HCT116 (cell line): ENCODE measurements at regions not wholly inside any gene's neighbourhood (a gene's known extent, or its start where the extent isn't known, plus 50 kb on each side); places are given as distances from the start of the nearest gene placed in this dataset.

Experiments
- ATAC-seq: fragments of 200-7000 bp; cut with Tn5 transposase; 2 replicates; pipeline ENCODE4 v1.9.1; 2020; ENCODE audit warnings: mild to moderate bottlenecking, moderate library complexity
- BruUV-seq: library from RNA; stranded (reverse); fragments of 400-500 nt; replicated peaks from 2 replicates; lab custom pipeline; 2021; lab: Mats Ljungman, UMichigan
- CTCF ChIA-PET: fragments of 300-600 bp; sonication (Branson Sonifier 250); formaldehyde crosslinking; loops from one replicate; lab custom pipeline; 2021; ENCODE audit warnings: antibody characterized with exemption; lab: Charles Lee
- POLR2A ChIA-PET: fragments of 300-600, 350-600 bp; sonication (Branson Sonifier 250); formaldehyde crosslinking; loops from one replicate; lab custom pipeline; 2021; ENCODE audit warnings: antibody characterized with exemption; lab: Charles Lee
- RAD21 ChIA-PET, 2 experiments: fragments of 300-600 bp; sonication (Branson Sonifier 250); formaldehyde crosslinking; loops; one replicate each; lab custom pipeline; 2023; ENCODE audit warnings: low total read pairs in 2 of 2; ENCODE audit not compliant: uncharacterized antibody in 2 of 2, unreplicated experiment in 2 of 2, low non-redundant PET in 1 of 2; lab: Charles Lee
- DNase-seq: peaks from one replicate; pipeline ENCODE4 v3.0.0-alpha.2; 2010; ENCODE audit warnings: low read depth, low spot score
- H2AFZ ChIP-seq: fragments of 200-600 bp; shearing (Covaris generic), sonication (generic); 2 replicates; pipeline ENCODE4 v1.6.1; 2017; ENCODE audit warnings: low read depth, mixed run types, mixed read lengths, antibody characterized with exemption, low read length; ENCODE audit not compliant: poor library complexity, severe bottlenecking
- H3K27ac ChIP-seq: 2 replicates; pipeline ENCODE4 v1.5.1; 2012; ENCODE audit warnings: low read depth, low read length
- H3K27me3 ChIP-seq: fragments of 200-600 bp; sonication (generic); 2 replicates; pipeline ENCODE4 v1.6.1; 2016; ENCODE audit warnings: mixed run types, low read length, mixed read lengths; ENCODE audit not compliant: insufficient read depth
- H3K36me3 ChIP-seq, 2 experiments: fragments of 200-500 bp in 1 of 2; fragments of 200-600 bp in 1 of 2; sonication (Bioruptor generic) in 1 of 2; sonication (generic) in 1 of 2; 2 replicates each; pipeline versions ENCODE4 v1.5.1 to v1.6.1; 2014 to 2016; ENCODE audit warnings: low read length in 2 of 2, inconsistent platforms in 1 of 2, mixed read lengths in 1 of 2, mixed run types in 1 of 2; ENCODE audit not compliant: insufficient read depth in 2 of 2, control insufficient read depth in 1 of 2
- H3K4me1 ChIP-seq, 2 experiments: fragments of 200-600 bp in 1 of 2; sonication (generic) in 1 of 2; 2 replicates each; pipeline versions ENCODE4 v1.5.1 to v1.6.1; 2012 to 2017; ENCODE audit warnings: low read length in 2 of 2, inconsistent platforms in 1 of 2, mild to moderate bottlenecking in 1 of 2, mixed read lengths in 1 of 2, mixed run types in 1 of 2, moderate library complexity in 1 of 2; ENCODE audit not compliant: insufficient read depth in 2 of 2, control insufficient read depth in 1 of 2
- H3K4me2 ChIP-seq: fragments of 200-600 bp; sonication (generic); 2 replicates; pipeline ENCODE4 v1.6.1; 2017; ENCODE audit warnings: mixed run types, low read length, mixed read lengths
- H3K4me3 ChIP-seq, 2 experiments: fragments of 200-600 bp in 1 of 2; sonication (generic) in 1 of 2; replicated peaks in 1 of 2; 2 replicates each; pipeline ENCODE4 v1.5.1; 2011 to 2016; ENCODE audit warnings: low read length in 2 of 2, control low read depth in 1 of 2, low read depth in 1 of 2, mild to moderate bottlenecking in 1 of 2, mixed read lengths in 1 of 2, mixed run types in 1 of 2
- H3K79me2 ChIP-seq: fragments of 200-600 bp; sonication (generic); 2 replicates; pipeline ENCODE4 v1.6.1; 2017; ENCODE audit warnings: mild to moderate bottlenecking, mixed run types, low read length, moderate library complexity, mixed read lengths; ENCODE audit not compliant: insufficient read depth
- H3K9ac ChIP-seq: fragments of 200-600 bp; sonication (generic); 2 replicates; pipeline ENCODE4 v1.6.1; 2016; ENCODE audit warnings: low read length, mixed read lengths
- H3K9me2 ChIP-seq: fragments of 200-600 bp; sonication (generic), shearing (Covaris generic); 2 replicates; pipeline ENCODE4 v1.6.1; 2017; ENCODE audit warnings: mixed run types, mild to moderate bottlenecking, moderate library complexity; ENCODE audit not compliant: insufficient read depth
- H3K9me3 ChIP-seq, 2 experiments: fragments of 200-500 bp in 1 of 2; fragments of 200-600 bp in 1 of 2; sonication (Bioruptor generic) in 1 of 2; sonication (generic) in 1 of 2; 2 replicates each; pipeline ENCODE4 v1.6.1; 2014 to 2017; ENCODE audit warnings: low read length in 2 of 2, mixed read lengths in 2 of 2, inconsistent platforms in 1 of 2, low read depth in 1 of 2, mild to moderate bottlenecking in 1 of 2, mixed run types in 1 of 2, moderate library complexity in 1 of 2; ENCODE audit not compliant: control insufficient read depth in 1 of 2, insufficient read depth in 1 of 2
- H4K20me1 ChIP-seq: fragments of 200-600 bp; sonication (generic), shearing (Covaris generic); 2 replicates; pipeline ENCODE4 v1.6.1; 2017; ENCODE audit warnings: mixed run types, mild to moderate bottlenecking, moderate library complexity; ENCODE audit not compliant: insufficient read depth
- CBX3 ChIP-seq: IDR thresholded peaks from 2 replicates; pipeline ENCODE4 v1.6.1; 2012; ENCODE audit warnings: low read depth
- CEBPB ChIP-seq: IDR thresholded peaks from 2 replicates; pipeline ENCODE4 v1.6.1; 2012; ENCODE audit warnings: low read depth
- ELF1 ChIP-seq: IDR thresholded peaks from 2 replicates; pipeline ENCODE4 v1.6.1; 2012; ENCODE audit warnings: low read depth, borderline replicate concordance
- EZH2phosphoT487 ChIP-seq: fragments of 200-600 bp; IDR thresholded peaks from 2 replicates; pipeline ENCODE4 v1.6.1; 2018; ENCODE audit warnings: antibody characterized with exemption, borderline replicate concordance
- FOSL1 ChIP-seq: IDR thresholded peaks from 2 replicates; pipeline ENCODE4 v1.6.1; 2012; ENCODE audit warnings: low read depth
- JUND ChIP-seq: IDR thresholded peaks from 2 replicates; pipeline ENCODE4 v1.6.1; 2012
- POLR2A ChIP-seq: IDR thresholded peaks from 2 replicates; pipeline ENCODE4 v1.7.0; 2011; ENCODE audit warnings: borderline replicate concordance; ENCODE audit not compliant: insufficient read depth, insufficient read length; ENCODE audit errors: extremely low read depth
- POLR2AphosphoS5 ChIP-seq: IDR thresholded peaks from 2 replicates; pipeline ENCODE4 v1.6.1; 2011; ENCODE audit warnings: mild to moderate bottlenecking, low read depth, low read length, moderate library complexity
- RAD21 ChIP-seq: IDR thresholded peaks from 2 replicates; pipeline ENCODE4 v1.6.1; 2012; ENCODE audit warnings: low read depth, mild to moderate bottlenecking
- SIN3A ChIP-seq: IDR thresholded peaks from 2 replicates; pipeline ENCODE4 v1.6.1; 2012; ENCODE audit warnings: low read depth
- SP1 ChIP-seq: IDR thresholded peaks from 2 replicates; pipeline ENCODE4 v1.6.1; 2012; ENCODE audit warnings: low read depth
- TCF7L2 ChIP-seq: IDR thresholded peaks from 2 replicates; pipeline ENCODE4 v1.7.0; 2011; ENCODE audit warnings: borderline replicate concordance, inconsistent platforms; ENCODE audit not compliant: insufficient read depth, insufficient read length; ENCODE audit errors: extremely low read depth
- YY1 ChIP-seq: IDR thresholded peaks from 2 replicates; pipeline ENCODE4 v1.6.1; 2011; ENCODE audit warnings: low read length, low read depth, moderate library complexity, mild to moderate bottlenecking; ENCODE audit not compliant: insufficient replicate concordance; ENCODE audit errors: extremely low read depth
- ZFX ChIP-seq: fragments of 450-650 bp; IDR thresholded peaks from 2 replicates; pipeline ENCODE4 v1.6.1; 2017
- ZNF274 ChIP-seq: fragments of 200-500 bp; sonication (Bioruptor generic); IDR thresholded peaks from 2 replicates; pipeline ENCODE4 v1.6.1; 2014; ENCODE audit warnings: mild to moderate bottlenecking, low read depth, low read length, inconsistent platforms
- intact Hi-C: fragments of 100-400 bp; cut with micrococcal nuclease; formaldehyde crosslinking; loops from 2 replicates; pipeline ENCODE4 v1.10.0; 2022
- TF ChIP-seq, protein P1 (sequence below): IDR thresholded peaks from 2 replicates; pipeline ENCODE4 v1.6.1; 2012; ENCODE audit warnings: low read depth
- TF ChIP-seq, protein P2 (sequence below), 3 experiments: fragments of 200-600 bp in 1 of 3; sonication (generic) in 1 of 3; IDR thresholded peaks in 2 of 3; conservative IDR thresholded peaks in 1 of 3; 2 replicates each; pipeline ENCODE4 v1.5.1; 2012 to 2017; ENCODE audit warnings: low read depth in 2 of 3, low read length in 2 of 3, antibody characterized with exemption in 1 of 3, borderline replicate concordance in 1 of 3, control low read depth in 1 of 3, mild to moderate bottlenecking in 1 of 3, mixed read lengths in 1 of 3, mixed run types in 1 of 3, moderate library complexity in 1 of 3; ENCODE audit not compliant: insufficient read depth in 1 of 3
- TF ChIP-seq, protein P3 (sequence below): IDR thresholded peaks from 2 replicates; pipeline ENCODE4 v1.6.1; 2011; ENCODE audit warnings: mild to moderate bottlenecking, low read length, moderate library complexity; ENCODE audit not compliant: insufficient replicate concordance; ENCODE audit errors: extremely low read depth

DNA sequence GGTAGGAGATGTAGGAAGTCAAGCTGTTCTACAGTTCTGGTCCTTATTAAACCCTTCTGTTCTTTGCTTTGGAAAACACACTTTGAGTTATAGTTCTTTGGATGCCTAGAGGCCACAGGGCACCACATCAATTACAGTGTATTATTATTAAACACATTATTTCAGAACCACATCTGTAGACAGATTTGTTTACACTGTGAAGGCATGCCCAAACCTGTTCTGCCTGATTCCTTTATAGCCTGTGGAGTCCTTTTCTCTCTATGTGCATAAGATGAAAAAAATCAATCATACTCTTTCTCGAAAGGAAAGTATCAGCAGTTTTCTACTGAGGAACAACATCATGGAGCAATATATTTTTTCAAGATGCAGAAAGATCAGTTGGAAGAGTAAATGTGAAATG lies 371.3 kb upstream of the INTU start:
- Histone ChIP-seq H3K4me1 (peaks cover 6 to 7% of the 10 kb centered on the region in 2 experiments; a peak in 3 of 4 replicates), H3K36me3 (no peaks in the 10 kb centered on the region), H3K79me2 (no peaks in the 10 kb centered on the region), H2AFZ (no peak overlapping the region), H3K9ac (no peak overlapping the region), H4K20me1 (no peaks in the 10 kb centered on the region), H3K27ac (no peak overlapping the region), H3K9me2 (peaks cover 3% of the 10 kb centered on the region; the same call in 1 of the 2 replicates), H3K4me3 (no peak overlapping the region), H3K27me3 (no peaks in the 10 kb centered on the region), H3K4me2 (peak overlapping the region; percentile 29; the same call in 1 of the 2 replicates), H3K9me3 (no peaks in the 10 kb centered on the region)
- ChIA-PET CTCF (no interaction called here), POLR2A (no interaction called here), RAD21 (no interaction called here)
- TF ChIP-seq ZNF274 (no peak), TCF7L2 (no peak), SIN3A (no peak), SP1 (peak; percentile 30), FOSL1 (0 out of 2 replicates have a peak, but pooled peaks have one; percentile 2), POLR2A (no peak), RAD21 (no peak), ELF1 (no peak), ZFX (no peak), JUND (0 out of 2 replicates have a peak, but pooled peaks have one; percentile 19), CBX3 (peak; percentile 39; the same call in 1 of the 2 replicates), POLR2AphosphoS5 (no peak), YY1 (no peak), EZH2phosphoT487 (no peak), CEBPB (no peak)
- TF ChIP-seq, protein P1, sequence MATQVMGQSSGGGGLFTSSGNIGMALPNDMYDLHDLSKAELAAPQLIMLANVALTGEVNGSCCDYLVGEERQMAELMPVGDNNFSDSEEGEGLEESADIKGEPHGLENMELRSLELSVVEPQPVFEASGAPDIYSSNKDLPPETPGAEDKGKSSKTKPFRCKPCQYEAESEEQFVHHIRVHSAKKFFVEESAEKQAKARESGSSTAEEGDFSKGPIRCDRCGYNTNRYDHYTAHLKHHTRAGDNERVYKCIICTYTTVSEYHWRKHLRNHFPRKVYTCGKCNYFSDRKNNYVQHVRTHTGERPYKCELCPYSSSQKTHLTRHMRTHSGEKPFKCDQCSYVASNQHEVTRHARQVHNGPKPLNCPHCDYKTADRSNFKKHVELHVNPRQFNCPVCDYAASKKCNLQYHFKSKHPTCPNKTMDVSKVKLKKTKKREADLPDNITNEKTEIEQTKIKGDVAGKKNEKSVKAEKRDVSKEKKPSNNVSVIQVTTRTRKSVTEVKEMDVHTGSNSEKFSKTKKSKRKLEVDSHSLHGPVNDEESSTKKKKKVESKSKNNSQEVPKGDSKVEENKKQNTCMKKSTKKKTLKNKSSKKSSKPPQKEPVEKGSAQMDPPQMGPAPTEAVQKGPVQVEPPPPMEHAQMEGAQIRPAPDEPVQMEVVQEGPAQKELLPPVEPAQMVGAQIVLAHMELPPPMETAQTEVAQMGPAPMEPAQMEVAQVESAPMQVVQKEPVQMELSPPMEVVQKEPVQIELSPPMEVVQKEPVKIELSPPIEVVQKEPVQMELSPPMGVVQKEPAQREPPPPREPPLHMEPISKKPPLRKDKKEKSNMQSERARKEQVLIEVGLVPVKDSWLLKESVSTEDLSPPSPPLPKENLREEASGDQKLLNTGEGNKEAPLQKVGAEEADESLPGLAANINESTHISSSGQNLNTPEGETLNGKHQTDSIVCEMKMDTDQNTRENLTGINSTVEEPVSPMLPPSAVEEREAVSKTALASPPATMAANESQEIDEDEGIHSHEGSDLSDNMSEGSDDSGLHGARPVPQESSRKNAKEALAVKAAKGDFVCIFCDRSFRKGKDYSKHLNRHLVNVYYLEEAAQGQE = no peak
- TF ChIP-seq, protein P2, sequence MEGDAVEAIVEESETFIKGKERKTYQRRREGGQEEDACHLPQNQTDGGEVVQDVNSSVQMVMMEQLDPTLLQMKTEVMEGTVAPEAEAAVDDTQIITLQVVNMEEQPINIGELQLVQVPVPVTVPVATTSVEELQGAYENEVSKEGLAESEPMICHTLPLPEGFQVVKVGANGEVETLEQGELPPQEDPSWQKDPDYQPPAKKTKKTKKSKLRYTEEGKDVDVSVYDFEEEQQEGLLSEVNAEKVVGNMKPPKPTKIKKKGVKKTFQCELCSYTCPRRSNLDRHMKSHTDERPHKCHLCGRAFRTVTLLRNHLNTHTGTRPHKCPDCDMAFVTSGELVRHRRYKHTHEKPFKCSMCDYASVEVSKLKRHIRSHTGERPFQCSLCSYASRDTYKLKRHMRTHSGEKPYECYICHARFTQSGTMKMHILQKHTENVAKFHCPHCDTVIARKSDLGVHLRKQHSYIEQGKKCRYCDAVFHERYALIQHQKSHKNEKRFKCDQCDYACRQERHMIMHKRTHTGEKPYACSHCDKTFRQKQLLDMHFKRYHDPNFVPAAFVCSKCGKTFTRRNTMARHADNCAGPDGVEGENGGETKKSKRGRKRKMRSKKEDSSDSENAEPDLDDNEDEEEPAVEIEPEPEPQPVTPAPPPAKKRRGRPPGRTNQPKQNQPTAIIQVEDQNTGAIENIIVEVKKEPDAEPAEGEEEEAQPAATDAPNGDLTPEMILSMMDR (IDR thresholded peaks at IDR 0.05 in 2 of 3, conservative IDR thresholded peaks at IDR 0.05 in 1 of 3; ENCODE audit: borderline replicate concordance in 1 of 3, insufficient read depth in 1 of 3, low read depth in 2 of 3, low read length in 2 of 3) = no peak
- TF ChIP-seq, protein P3, sequence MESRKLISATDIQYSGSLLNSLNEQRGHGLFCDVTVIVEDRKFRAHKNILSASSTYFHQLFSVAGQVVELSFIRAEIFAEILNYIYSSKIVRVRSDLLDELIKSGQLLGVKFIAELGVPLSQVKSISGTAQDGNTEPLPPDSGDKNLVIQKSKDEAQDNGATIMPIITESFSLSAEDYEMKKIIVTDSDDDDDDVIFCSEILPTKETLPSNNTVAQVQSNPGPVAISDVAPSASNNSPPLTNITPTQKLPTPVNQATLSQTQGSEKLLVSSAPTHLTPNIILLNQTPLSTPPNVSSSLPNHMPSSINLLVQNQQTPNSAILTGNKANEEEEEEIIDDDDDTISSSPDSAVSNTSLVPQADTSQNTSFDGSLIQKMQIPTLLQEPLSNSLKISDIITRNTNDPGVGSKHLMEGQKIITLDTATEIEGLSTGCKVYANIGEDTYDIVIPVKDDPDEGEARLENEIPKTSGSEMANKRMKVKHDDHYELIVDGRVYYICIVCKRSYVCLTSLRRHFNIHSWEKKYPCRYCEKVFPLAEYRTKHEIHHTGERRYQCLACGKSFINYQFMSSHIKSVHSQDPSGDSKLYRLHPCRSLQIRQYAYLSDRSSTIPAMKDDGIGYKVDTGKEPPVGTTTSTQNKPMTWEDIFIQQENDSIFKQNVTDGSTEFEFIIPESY = no peak
- ATAC-seq (peak; percentile 46; the same call in 1 of the 2 replicates), DNase-seq (no peak)
- intact Hi-C loops = no loop called here
- BruUV-seq = no TSS peak
